T-helper 1 cell treated with Interleukin-12 subunit alpha and Interleukin-12 subunit beta and Interleukin-4 antibody, amounts not matched to agents 30 μg/mL and 1 μg/mL, for 36 hours (primary cell): ENCODE measurements at regions not wholly inside any gene's neighbourhood (a gene's known extent, or its start where the extent isn't known, plus 50 kb on each side); places are given as distances from the start of the nearest gene placed in this dataset.
"Not testable (repeated sequence)": the region's sequence is repeated elsewhere in the genome, so short reads cannot be mapped to it uniquely, and the experiment has no call there.

Source experiments
- H3K27ac Mint-ChIP-seq: one replicate; pipeline ENCODE4 v1.8.0; 2021; ENCODE audit warnings: mild to moderate bottlenecking, mixed read lengths
- H3K27me3 Mint-ChIP-seq: one replicate; pipeline ENCODE4 v1.8.0; 2021; ENCODE audit warnings: low read depth, mixed read lengths
- H3K36me3 Mint-ChIP-seq: one replicate; pipeline ENCODE4 v1.8.0; 2021; ENCODE audit warnings: low read depth, mixed read lengths
- H3K4me1 Mint-ChIP-seq: one replicate; pipeline ENCODE4 v1.8.0; 2021; ENCODE audit warnings: low read depth, mixed read lengths
- H3K4me3 Mint-ChIP-seq: one replicate; pipeline ENCODE4 v1.8.0; 2021; ENCODE audit warnings: mild to moderate bottlenecking, moderate library complexity, mixed read lengths
- H3K9me3 Mint-ChIP-seq: one replicate; pipeline ENCODE4 v1.8.0; 2021; ENCODE audit warnings: mixed read lengths

- no peak overlapping the region for H3K4me3 Mint-ChIP-seq
- H3K27me3 Mint-ChIP-seq = no peaks in the 10 kb centered on the region
- H3K36me3 Mint-ChIP-seq = no peaks in the 10 kb centered on the region
- H3K4me1 Mint-ChIP-seq = no peaks in the 10 kb centered on the region
- H3K9me3 Mint-ChIP-seq = peaks cover 8% of the 10 kb centered on the region
- no peak overlapping the region for H3K27ac Mint-ChIP-seq
Observed at GRCh38 chr4:65265526-65265925, 404.8 kb downstream of the EPHA5 start.

GRCh38 chr4:65259296-65259695, 411.0 kb downstream of the EPHA5 start:
- H3K27ac Mint-ChIP-seq = no peak overlapping the region
- no peaks in the 10 kb centered on the region for H3K4me1 Mint-ChIP-seq
- no peaks in the 10 kb centered on the region for H3K27me3 Mint-ChIP-seq
- no peak overlapping the region for H3K4me3 Mint-ChIP-seq
- H3K9me3 Mint-ChIP-seq = no peaks in the 10 kb centered on the region
- no peaks in the 10 kb centered on the region for H3K36me3 Mint-ChIP-seq

- no peak overlapping the region for H3K4me3 Mint-ChIP-seq
- no peaks in the 10 kb centered on the region for H3K27me3 Mint-ChIP-seq
- no peaks in the 10 kb centered on the region for H3K36me3 Mint-ChIP-seq
- H3K27ac Mint-ChIP-seq = no peak overlapping the region
- no peaks in the 10 kb centered on the region for H3K4me1 Mint-ChIP-seq
- H3K9me3 Mint-ChIP-seq = no peaks in the 10 kb centered on the region
Observed at GRCh38 chr4:65250916-65251315, 419.4 kb downstream of the EPHA5 start.

GRCh38 chr4:65249111-65249510, 421.2 kb downstream of the EPHA5 start:
- no peak overlapping the region for H3K4me3 Mint-ChIP-seq
- peaks cover 2% of the 10 kb centered on the region for H3K9me3 Mint-ChIP-seq
- no peaks in the 10 kb centered on the region for H3K4me1 Mint-ChIP-seq
- no peaks in the 10 kb centered on the region for H3K27me3 Mint-ChIP-seq
- no peaks in the 10 kb centered on the region for H3K36me3 Mint-ChIP-seq
- H3K27ac Mint-ChIP-seq = no peak overlapping the region

GRCh38 chr4:65242156-65242846, 428.0 kb downstream of the EPHA5 start:
- no peaks in the 10 kb centered on the region for H3K4me1 Mint-ChIP-seq
- no peaks in the 10 kb centered on the region for H3K36me3 Mint-ChIP-seq
- H3K27ac Mint-ChIP-seq = no peak overlapping the region
- peaks cover 6% of the 10 kb centered on the region for H3K9me3 Mint-ChIP-seq
- H3K4me3 Mint-ChIP-seq = no peak overlapping the region
- no peaks in the 10 kb centered on the region for H3K27me3 Mint-ChIP-seq

GRCh38 chr4:65241257-65241997, 428.9 kb downstream of the EPHA5 start:
- Mint-ChIP-seq H3K4me1 (no peaks in the 10 kb centered on the region), H3K4me3 (no peak overlapping the region), H3K27ac (no peak overlapping the region), H3K36me3 (no peaks in the 10 kb centered on the region), H3K9me3 (peaks cover 6% of the 10 kb centered on the region), H3K27me3 (no peaks in the 10 kb centered on the region)

- H3K9me3 Mint-ChIP-seq = no peaks in the 10 kb centered on the region
- H3K4me3 Mint-ChIP-seq = no peak overlapping the region
- H3K36me3 Mint-ChIP-seq = no peaks in the 10 kb centered on the region
- no peaks in the 10 kb centered on the region for H3K4me1 Mint-ChIP-seq
- no peak overlapping the region for H3K27ac Mint-ChIP-seq
- H3K27me3 Mint-ChIP-seq = no peaks in the 10 kb centered on the region
Observed at GRCh38 chr4:65234061-65234460, 436.2 kb downstream of the EPHA5 start.

GRCh38 chr4:65227628-65228027, 442.7 kb downstream of the EPHA5 start:
- Mint-ChIP-seq H3K36me3 (no peaks in the 10 kb centered on the region), H3K4me1 (no peaks in the 10 kb centered on the region), H3K4me3 (no peak overlapping the region), H3K27me3 (no peaks in the 10 kb centered on the region), H3K27ac (no peak overlapping the region), H3K9me3 (peaks cover 4% of the 10 kb centered on the region)

- no peaks in the 10 kb centered on the region for H3K27me3 Mint-ChIP-seq
- no peaks in the 10 kb centered on the region for H3K36me3 Mint-ChIP-seq
- H3K9me3 Mint-ChIP-seq = peaks cover 4% of the 10 kb centered on the region
- H3K27ac Mint-ChIP-seq = no peak overlapping the region
- no peaks in the 10 kb centered on the region for H3K4me1 Mint-ChIP-seq
- H3K4me3 Mint-ChIP-seq = no peak overlapping the region
Observed at GRCh38 chr4:65223601-65224000, 446.7 kb downstream of the EPHA5 start.

- H3K4me3 Mint-ChIP-seq, H3K4me1 Mint-ChIP-seq, H3K9me3 Mint-ChIP-seq, H3K36me3 Mint-ChIP-seq, H3K27me3 Mint-ChIP-seq, H3K27ac Mint-ChIP-seq: not testable (repeated sequence)
Observed at GRCh38 chr4:65223074-65223473, 447.2 kb downstream of the EPHA5 start.

- H3K27ac Mint-ChIP-seq = no peak overlapping the region
- H3K4me1 Mint-ChIP-seq = no peaks in the 10 kb centered on the region
- no peaks in the 10 kb centered on the region for H3K27me3 Mint-ChIP-seq
- no peaks in the 10 kb centered on the region for H3K36me3 Mint-ChIP-seq
- H3K9me3 Mint-ChIP-seq = peaks cover 4% of the 10 kb centered on the region
- no peak overlapping the region for H3K4me3 Mint-ChIP-seq
Observed at GRCh38 chr4:65217179-65217578, 453.1 kb downstream of the EPHA5 start.

GRCh38 chr4:65202853-65203236, 467.4 kb downstream of the EPHA5 start:
- Mint-ChIP-seq H3K4me3 (no peak overlapping the region), H3K27me3 (no peaks in the 10 kb centered on the region), H3K4me1 (no peaks in the 10 kb centered on the region), H3K36me3 (no peaks in the 10 kb centered on the region), H3K27ac (no peak overlapping the region), H3K9me3 (no peaks in the 10 kb centered on the region)

GRCh38 chr4:65202165-65202852, 468.0 kb downstream of the EPHA5 start:
- H3K36me3 Mint-ChIP-seq = no peaks in the 10 kb centered on the region
- no peaks in the 10 kb centered on the region for H3K4me1 Mint-ChIP-seq
- H3K9me3 Mint-ChIP-seq = no peaks in the 10 kb centered on the region
- H3K27me3 Mint-ChIP-seq = no peaks in the 10 kb centered on the region
- no peak overlapping the region for H3K4me3 Mint-ChIP-seq
- H3K27ac Mint-ChIP-seq = no peak overlapping the region

- Mint-ChIP-seq H3K4me3 (no peak overlapping the region), H3K9me3 (no peaks in the 10 kb centered on the region), H3K4me1 (no peaks in the 10 kb centered on the region), H3K36me3 (no peaks in the 10 kb centered on the region), H3K27ac (no peak overlapping the region), H3K27me3 (no peaks in the 10 kb centered on the region)
Observed at GRCh38 chr4:65195666-65196065, 474.6 kb downstream of the EPHA5 start.

- H3K4me1 Mint-ChIP-seq = no peaks in the 10 kb centered on the region
- H3K9me3 Mint-ChIP-seq = no peaks in the 10 kb centered on the region
- no peak overlapping the region for H3K27ac Mint-ChIP-seq
- no peak overlapping the region for H3K4me3 Mint-ChIP-seq
- no peaks in the 10 kb centered on the region for H3K36me3 Mint-ChIP-seq
- H3K27me3 Mint-ChIP-seq = no peaks in the 10 kb centered on the region
Observed at GRCh38 chr4:65195002-65195401, 475.3 kb downstream of the EPHA5 start.
